ENCODE measurements at regions not wholly inside any gene's neighbourhood (a gene's known extent, or its start where the extent isn't known, plus 50 kb on each side); places are given as distances from the start of the nearest gene placed in this dataset.

DNA sequence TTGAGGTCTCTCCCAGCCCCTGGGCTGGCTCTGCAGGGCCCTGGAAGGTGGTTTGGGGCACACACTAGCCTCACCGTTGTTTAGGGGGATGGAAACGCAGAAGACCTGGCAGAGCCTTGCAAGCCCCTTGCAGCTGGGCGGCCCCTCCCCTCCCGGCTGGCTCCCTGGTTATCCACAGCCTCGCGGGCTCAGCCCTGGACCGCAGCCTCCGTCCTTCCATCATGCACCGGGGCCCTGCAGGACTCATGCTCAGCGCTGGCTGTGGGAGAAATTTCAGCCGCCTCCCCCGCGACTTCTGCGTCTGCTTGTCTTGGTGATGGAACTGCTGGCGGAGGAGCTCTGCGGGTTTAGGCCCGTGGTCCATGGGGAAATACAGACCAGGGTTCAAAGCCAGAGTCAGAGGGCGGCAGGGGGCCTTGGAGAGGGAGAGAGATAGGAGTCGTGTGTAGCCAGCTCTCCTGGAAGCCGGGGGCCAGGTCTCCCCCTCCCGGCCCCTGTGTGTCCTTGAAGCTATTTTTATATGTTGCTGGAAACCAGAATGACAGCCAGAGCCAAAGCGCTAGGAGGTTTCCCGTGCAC, 75.8 kb upstream of the IER5L start:
- no peak for DNase-seq

DNA sequence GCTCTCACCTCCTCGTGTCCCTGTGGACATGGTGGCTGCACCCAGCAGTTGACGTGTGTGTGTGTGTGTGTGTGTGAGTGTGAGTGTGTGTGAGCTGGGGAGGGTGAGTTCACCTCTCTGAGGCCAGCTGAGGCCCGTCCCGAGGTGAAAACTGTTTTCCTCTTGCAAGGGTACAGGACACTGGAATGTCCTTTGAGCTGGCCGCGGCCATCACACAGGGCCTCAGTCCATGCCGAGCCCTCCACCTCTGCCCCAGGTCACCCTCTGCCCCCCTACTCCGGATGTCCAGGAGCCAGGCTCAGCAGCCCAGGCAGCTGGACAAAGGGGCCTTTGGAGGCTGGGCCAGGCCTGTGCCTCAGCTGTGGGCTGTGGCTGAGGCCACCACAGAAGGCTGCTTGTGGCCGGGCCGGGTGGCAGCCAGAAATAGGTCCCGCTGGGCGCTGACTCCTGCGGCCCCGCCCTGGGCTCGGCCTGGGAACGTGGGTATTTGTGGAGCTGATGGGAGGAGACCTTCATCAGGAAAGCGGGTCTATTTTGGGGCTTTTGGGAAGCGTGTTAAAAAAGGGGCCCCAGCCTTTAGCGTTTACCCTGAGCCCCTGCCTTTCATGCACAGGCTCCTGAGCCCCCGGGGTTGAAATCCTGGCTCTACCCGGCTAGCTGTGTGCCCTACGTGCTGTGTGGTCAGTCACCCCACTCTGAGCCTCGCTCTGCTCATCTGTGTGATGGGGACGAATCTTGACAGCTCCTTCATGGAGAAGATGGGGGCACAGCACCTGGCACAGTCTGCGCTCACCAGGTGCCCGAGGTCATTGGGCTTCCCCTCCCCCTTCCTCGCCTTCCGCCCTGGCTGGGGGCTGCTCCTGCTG, 75.1 kb upstream of the IER5L start:
- no peak for DNase-seq

DNA sequence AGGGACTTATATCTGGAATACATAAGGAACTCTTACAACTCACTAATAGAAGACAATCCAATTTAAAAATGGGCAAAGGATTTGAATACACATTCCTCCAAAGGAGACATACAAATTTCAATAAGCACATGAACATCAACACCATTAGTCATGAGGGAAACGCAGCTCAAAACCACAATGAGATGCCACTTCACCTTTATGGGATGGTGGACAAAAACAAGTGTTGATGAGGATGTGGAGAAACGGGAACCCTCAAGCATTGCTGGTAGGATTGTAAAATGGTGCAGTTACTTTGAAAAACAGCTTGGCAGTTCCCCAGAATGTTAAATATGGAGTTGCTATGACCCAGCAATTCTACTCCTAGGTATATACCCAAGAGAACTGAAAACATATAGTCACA, 72.7 kb upstream of the IER5L start:
- no peak for DNase-seq

DNA sequence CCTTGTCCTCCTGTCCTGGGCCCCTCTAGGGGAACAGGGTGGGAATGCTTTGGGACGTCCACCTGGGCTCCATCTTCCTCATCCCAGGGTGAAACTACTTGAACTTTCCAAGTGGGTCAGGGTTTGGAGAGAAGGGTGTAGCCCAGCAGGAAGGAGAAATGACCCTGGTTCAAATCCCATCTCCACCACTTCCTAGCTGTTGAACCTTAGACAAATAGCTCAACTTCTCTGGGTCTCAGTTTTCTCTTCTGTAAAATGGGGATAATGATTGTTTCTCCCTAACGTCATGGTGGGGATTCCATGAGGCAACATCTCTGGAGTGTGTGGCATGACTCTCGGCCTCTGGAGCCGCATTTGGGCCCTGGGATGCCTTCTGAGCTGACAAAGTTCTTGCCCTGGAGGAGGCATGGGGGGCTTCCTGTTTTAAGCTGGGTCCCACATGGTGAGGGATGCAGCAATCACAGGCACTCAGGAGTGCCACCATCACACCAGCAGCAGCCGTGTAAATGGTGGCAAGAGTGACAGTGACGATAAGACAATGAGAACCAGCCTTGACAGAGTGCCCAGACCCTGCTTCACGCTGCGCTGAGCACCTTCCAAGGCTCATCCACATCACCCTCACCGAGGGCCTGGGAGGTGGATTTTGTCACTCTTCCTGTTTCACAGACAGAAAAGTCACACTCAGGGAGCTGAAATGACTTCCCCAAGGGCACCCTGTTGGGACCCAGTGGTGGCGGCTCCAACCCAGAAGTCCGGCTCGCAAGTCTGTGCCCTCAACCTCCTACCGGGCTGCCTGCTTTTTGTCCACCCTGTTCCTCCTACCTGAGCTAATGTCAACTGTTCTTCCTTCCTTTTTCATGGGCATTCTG, 69.5 kb upstream of the IER5L start:
- DNase-seq: no peak

DNA sequence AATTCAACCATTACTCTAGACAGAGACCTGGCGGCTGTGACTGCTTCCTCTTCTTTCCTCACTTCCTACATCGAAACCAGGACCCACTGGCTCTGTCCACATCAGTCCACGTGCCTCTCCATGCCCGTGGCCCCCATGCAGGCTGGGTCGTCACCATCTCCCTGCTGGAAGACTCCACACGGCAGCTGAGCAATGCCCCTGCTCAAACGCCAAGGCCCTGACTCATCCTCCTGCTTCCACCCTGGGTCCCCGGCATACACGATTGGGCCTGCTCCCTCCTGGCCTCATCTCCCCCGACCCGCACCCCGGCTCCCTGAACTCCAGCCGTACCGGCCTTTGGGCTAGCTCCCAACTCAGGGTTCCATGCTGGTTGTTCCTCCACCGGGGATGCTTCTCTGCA, 67.2 kb upstream of the IER5L start:
- no peak for DNase-seq

DNA sequence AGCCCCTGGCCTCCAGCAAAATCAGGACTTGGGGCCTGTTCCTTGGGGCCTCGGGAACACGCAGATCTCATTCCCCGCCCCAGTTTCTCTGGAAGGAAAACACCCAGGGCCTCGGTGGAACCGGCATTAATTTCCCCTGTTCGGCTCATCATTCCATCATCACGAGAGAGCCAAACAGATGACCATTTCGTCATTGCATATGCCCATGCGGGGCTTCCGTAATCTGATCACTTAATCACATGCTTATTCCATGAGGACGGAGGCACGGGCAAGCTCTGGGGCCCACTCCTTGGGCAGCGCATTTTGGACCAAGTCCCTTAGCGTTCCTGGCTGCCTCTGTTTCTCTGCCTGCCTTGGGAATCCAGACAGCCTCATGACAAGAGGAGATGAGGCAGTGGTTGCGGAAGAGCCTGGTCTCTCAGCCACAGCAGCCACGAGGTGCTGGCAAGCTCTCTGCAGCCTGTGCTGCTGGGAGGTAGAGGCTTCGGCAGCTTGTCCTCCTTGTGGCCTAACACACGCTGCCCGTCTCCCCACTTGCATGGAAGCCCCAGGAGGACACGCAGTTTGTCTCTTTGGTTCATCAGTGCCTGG, 65.0 kb upstream of the IER5L start:
- DNase-seq: no peak

DNA sequence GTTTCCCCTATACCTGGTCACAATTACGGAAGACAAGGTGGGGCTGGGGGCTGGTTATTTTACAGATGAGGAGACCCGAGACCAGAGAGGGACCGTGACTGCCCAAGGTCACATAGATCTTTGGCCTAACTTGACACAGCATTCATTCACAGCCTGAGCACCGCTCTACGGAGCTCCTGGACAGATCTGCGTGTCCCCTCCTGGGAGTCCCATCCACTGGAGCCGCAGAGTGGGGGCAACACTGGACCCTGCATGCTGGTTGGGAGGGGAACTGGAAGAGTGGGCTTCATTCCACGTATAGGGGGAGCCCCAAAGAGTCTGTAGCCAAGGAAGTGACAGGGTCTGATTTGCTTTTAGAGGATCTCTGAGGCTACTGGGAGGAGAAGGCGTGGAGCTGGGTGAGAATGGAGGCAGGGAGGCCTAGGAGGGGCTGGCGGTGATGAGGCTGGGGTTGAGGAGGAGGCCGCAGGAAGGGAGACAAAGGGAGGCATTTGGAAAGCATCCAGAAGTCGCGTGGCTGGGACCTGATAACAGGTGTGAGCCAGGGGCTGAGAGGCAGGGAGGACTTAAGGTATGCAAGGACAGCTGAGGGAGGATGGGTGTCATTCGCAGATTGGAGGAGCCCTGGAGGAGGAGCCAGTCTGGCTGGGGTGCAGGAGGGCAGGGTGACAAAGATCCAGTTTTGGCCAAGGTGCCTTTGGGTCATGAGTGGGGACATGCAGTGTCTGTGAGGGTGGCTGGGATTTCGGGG, 64.3 kb upstream of the IER5L start:
- DNase-seq: no peak

DNA sequence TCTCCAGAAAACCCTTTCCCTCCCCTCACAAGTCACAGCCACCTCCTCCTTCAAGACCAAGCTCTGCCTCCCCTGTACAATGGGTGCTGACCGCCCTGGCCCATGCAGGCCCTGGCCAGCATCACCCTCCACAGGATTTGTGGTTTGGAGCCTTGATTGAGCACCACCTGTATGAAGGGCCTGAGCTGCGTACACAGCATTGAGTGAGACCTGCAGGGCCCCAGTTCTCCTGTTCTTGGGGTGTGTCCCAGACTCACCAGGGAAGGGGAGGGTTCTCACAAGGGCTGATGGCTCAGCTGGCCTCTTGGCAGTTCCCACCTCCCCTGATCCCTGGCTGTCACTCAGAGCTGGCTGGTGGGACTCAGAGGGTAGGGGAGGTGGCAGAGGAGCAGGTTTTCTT, 63.7 kb upstream of the IER5L start:
- no peak for DNase-seq

DNA sequence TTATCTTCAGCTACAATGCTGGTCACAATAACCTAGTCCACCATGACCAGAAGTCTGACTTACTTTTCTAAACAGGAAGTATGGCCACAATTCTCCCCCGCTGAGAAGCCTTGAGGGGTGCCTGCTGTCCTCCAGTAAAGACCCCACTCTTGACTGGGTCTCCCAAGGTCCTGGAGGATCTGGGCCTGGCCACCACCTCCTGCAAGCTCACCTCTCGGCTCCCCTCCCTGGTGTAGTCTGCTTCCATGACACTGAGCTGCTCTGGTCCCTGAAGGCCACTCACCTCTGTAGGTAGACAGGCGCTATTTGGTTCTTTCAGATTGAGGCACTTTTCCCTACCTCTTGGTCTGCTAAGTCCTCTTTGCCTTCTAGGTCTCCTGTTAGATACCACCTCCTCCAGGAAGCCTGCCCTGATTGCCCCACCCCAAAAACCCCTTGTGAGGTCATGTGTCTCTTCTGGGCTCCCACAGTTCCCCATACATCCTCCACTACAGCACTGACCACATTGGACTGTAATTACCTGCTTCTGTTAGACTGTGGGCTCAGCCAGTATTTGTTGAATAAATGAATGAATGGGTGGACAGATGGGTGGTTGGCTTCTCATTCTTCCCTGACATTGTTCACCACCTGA, 62.6 kb upstream of the IER5L start:
- DNase-seq: no peak

DNA sequence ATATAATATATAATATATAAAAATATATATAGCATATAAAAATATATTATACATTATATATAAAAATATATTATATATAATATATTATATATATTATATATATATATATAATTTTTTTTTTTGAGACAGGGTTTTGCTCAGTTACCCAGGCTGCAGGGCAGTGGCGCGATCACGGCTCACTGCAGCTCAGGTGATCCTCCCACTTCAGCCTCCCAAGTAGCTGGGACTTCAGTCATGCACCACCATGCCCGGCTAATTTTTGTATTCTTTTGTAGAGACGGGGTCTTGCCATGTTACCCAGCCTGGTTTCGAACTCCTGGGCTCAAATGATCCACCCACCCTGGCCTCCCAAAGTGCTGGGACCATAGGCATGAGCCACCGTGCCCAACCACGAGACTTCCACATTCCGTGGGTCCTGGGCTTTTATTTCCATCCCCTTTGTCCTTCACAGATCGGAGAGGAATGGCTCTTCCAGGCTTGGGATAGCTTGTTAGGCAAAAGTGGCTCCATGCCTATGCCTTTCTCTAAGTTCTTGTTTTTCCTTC, 62.0 kb upstream of the IER5L start:
- DNase-seq: peak in 1 of 3 experiments; percentile 16

DNA sequence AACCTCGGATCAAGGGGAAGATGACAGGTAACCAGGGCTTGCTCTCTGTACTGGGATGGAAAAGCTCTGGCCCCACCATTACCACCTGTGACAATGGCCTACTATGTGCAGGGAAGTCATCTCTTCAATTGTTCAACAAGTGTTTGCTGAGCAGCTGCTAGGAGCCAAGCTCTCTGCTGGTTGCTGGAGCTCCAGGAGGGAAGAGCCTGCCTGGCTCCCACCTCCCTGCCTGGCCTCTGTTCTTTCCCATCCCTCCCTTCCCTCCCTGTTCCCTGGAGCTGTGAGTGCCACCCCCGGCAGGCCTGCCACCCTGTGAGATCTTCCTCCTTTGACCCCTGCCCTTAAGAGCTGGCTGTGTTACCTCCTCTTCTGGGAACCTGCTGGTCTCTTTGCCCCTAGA, 59.7 kb upstream of the IER5L start:
- no peak for DNase-seq

DNA sequence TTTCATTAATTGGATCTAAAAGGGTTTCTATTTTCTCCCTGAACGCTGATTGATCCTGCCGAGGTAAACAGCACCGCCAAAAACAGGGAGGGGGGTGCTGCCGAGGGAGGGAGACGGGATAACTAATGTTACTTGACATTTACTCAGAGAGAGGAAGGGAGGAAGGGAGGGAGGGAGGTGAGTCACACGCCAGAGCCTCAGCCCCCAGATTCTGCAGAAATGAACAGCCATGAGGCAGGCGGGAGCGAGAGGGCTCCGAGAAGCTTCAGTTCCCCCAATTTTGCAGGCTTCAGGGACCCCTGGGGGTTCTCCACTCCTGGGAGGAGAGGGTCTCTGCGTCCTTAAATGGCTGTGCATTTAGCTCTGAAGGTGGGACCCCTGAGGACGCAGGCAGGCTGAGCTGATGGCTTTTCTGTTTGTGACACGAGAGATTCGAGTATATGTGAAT, 59.1 kb upstream of the IER5L start:
- peak in 2 of 3 experiments; percentile 22 to 45 for DNase-seq

DNA sequence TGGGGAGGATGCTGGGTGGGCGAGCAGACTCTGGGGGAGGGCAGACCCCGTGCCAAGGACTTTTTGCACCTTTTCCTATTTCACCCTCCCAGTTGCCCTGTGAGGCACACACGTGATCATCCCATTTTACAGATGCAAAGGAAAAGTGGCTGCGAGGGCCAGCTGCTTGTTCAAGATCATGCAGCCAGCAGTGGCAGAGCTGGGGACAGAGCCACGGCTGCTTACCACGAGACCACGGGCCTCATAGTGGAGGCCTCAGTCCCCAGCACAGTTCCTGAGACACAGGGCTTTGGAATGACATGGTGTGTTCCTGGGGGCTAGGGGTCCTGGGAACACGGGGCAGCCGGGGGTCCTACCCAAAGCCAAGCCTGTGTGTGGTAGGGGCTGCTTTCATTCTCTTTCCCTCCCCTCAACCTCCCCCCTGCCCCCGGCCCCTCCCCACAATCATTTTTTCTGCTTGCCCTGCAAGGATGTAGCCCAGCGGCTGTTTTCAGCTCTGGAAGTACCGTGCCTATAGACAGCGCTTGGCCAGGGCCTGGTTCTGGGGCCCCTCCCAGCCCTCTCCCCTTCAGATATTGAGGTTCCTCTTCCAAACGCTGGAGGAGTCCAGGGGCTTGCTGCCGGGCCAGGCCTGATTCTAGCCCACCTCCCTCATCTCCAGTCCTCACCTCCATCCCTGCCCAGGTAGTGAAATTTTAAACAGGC, 58.5 kb upstream of the IER5L start:
- no peak for DNase-seq

DNA sequence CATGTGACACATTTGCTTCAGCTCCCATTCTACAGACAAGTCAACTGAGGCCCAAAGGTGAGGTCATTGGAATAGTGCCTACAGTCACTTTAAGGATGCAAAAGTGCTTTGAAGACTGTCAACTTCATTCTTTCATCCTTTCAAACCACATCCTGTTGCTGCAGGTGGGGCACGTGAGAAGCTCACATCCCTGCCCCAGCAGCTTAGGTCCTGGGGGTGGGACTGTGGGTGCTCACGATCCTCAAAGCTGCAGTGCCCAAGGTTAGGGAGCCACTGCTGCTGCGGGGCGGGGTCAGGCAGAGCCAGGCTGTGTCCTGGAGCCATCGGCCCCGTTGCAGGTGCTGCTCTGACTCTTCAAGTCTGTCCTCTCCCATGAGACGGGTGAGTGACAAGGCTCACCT, 57.9 kb upstream of the IER5L start:
- no peak for DNase-seq

DNA sequence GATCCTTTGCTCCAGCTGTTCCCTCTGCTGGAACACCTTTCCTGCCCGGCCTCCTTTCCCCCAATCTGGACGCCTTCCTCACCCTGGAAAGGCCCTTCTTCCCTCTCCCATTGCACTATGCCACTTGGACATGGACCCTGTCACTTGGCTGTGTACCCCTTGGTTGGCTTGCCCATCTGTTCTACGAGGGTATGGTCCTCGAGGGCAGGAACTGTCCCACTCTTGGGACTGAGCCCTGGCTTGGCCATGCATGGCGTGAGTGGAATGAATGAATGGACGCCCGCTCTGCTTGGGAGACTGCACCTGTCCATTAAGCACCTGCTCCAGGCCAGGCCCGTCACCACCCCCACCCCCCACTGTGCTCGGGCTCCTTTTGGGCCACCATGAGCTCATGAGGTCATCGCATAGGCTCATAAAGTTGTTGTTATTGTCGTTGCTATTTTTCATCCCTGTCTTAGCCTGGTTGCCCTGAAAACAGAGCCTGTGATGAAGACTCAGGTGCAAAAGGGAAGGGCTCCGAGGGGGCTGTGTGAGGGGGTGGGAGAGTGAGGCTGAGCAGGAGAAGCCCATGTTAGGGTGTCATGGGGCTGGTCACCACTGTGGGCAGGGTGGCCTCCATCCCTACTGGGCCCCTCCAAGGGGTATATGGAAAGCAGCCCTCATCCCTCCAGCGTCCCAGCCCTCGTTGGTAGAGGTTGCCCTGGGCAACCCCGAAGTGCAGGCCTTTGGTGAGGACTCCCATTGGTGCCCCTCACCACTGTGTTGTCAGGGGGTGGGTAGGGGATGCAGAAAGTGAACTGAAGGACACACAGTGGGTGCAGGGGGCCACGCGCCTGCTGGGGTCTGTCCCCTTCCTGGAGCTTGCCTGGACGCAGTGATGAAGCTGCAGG, 57.2 kb upstream of the IER5L start:
- DNase-seq: no peak

DNA sequence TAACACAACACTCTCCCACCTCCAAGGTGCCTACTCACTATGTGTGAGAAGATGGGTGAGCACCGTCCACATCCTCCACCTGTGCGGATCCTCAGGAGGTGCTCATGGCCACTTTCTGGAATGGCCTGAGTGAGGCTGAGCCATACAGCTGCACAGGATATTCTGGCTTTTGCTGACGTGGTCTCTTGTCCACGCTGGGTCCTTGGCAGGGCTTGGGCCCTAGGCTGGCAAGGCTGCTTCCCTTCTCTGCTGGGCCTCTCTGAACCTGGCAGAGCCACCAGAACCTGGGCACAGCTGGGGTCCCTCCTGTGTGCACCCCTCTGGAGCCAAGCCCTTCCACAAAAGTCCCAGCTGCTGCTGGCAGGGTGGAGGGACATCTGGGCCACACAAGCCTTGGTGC, 56.4 kb upstream of the IER5L start:
- no peak for DNase-seq

DNA sequence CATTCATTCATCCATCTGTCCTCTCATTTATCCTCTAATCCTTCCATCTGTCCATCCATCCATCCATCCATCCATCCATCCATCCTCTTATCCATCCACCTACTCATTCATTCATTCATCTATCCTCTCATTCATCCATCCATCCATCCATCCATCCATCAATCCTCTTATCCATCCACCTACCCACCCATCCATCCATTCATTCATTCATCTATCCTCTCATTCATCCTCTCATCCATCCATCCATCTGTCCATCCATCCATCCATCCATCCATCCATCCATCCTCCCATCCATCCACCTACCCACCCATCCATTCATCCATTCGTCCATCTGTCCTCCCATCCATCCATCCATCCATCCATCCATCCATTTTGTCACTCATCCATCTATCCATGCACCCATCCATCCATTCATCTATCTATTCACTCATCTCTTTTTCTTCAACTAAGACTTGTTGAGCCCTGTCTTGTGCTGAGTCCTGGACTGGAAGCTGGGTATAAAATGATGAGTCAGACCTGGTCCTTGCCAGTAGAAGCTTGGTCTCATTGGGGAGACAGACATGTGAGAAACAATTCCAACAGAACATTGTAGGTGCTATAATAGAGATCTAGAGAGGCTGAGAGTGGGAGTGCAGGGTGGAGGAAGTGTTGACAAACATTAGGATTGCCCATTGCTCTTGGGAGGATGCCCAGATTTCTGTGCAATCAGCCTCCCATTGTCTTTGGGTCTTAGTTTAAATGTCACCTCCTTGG, 55.0 kb upstream of the IER5L start:
- no peak for DNase-seq

DNA sequence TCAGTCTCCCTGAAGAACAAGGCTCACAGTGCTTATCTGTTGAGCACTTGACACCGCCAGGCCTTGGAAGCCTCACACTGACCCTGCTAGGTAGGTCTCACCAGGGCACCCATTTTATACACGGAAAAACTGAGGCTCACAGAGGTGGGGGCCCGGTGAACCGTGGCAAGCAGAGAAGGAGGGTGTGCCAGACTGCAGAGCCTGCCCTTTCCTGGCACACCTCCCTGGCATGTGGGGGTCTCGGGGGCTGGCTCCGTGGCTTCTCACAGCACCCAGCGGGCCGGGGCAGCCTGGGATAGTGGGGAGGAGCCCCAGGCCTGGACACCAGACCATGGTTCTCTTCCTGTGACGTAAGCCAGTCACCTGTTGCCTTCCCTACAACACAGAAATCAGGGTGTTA, 53.7 kb upstream of the IER5L start:
- DNase-seq: no peak
